GM19397 (cell line): ENCODE measurements at regions not wholly inside any gene's neighbourhood (a gene's known extent, or its start where the extent isn't known, plus 50 kb on each side); places are given as distances from the start of the nearest gene placed in this dataset.

Experiments
- ATAC-seq: cut with Tn5 transposase; IDR thresholded peaks from one replicate; pipeline ENCODE4 v1.9.1; 2021; ENCODE audit warnings: mild to moderate bottlenecking, moderate library complexity; ENCODE audit not compliant: unreplicated experiment

GRCh38 chr17:33750943-33751701 is 458.0 kb upstream of the ASIC2 start:
- ATAC-seq: no peak

GRCh38 chr17:33751702-33752065 is 458.6 kb upstream of the ASIC2 start:
- no peak for ATAC-seq

GRCh38 chr17:33753452-33753851 is 460.4 kb upstream of the ASIC2 start:
- ATAC-seq: no peak

DNA sequence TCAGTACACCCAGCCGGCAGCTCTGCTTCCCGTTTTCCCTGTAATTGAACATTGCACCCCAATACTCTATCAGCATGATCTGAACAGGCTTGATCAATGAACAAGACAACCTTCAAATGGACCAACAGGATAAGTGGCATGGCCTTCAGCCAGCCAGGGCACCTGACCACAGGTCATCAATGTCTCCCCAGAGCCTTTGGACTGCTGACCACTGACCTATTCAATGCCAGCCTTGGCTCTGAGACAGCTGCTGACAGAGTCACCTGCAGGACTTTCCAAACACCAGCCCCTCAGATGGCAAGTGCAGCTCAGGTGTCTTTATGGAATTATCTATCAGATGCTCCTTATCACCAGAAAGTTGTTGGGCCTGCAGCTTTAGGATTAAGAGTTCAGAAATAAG is 462.9 kb upstream of the ASIC2 start:
- no peak for ATAC-seq

DNA sequence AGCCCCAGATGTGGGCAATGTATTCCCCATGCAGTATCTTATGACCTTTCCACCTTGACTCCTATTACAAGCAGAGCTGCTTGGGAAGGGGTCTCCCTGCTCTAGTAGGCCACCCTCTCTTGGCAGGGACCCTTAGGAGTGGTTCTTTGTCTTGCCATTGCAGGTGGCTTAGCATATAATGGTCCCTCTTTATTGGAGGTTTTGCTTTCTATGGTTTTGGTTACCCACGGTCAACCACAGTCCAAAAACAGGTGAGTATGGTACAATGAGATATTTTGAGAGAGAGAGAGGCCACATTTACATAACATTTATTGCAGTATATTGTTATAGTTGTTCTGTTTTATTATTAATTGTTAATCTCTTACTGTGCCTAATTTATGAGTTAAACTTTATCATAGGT is 472.8 kb upstream of the ASIC2 start:
- no peak for ATAC-seq

DNA sequence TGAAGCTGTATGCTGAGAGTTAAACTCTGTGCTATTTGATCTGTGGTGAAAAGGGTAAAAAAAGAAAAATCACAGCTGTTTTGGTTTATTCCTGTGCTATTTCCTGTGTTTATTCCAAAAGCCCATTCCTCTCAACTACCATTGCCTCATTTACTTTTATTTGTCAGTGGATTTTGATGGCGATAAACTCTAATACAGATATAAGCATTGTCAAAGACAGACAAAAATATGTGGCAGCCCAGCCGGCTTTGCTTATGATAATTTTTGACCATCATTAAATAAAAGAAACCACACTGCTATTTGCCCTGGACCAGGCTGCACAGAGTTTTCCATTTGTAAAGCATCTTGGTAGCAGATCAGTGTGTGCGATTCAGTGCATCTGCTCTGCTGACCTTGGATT is 473.6 kb upstream of the ASIC2 start:
- no peak for ATAC-seq

GRCh38 chr17:33769066-33769465 is 476.0 kb upstream of the ASIC2 start:
- ATAC-seq: no peak

DNA sequence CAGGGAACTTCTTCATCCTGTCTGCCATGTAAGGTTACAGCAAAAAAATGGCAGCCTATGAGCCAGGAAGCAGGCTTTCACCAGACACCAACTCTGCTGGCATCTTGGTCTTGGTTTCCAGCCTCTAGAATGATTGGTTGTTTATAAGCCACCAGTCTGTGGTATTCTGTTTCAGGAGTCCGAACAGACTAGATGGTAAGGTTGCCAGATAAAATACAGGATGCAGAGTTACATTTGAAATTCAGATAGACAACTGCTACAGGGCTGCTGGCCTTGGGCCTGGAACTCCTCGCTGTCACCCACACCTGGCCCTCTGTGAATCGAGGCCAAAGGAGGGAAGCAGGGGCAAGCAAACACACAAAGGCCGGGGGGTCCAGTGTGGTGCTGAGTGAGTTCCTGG is 478.8 kb upstream of the CCL2 start:
- no peak for ATAC-seq

GRCh38 chr17:33776903-33777302 is 478.2 kb upstream of the CCL2 start:
- ATAC-seq: no peak

GRCh38 chr17:33777674-33778073 is 477.4 kb upstream of the CCL2 start:
- ATAC-seq: no peak

- no peak for ATAC-seq
Observed at GRCh38 chr17:33778505-33779233, 476.4 kb upstream of the CCL2 start.

GRCh38 chr17:33779234-33779591 is 475.9 kb upstream of the CCL2 start:
- no peak for ATAC-seq

- no peak for ATAC-seq
Observed at GRCh38 chr17:33785281-33785680, 469.8 kb upstream of the CCL2 start.

DNA sequence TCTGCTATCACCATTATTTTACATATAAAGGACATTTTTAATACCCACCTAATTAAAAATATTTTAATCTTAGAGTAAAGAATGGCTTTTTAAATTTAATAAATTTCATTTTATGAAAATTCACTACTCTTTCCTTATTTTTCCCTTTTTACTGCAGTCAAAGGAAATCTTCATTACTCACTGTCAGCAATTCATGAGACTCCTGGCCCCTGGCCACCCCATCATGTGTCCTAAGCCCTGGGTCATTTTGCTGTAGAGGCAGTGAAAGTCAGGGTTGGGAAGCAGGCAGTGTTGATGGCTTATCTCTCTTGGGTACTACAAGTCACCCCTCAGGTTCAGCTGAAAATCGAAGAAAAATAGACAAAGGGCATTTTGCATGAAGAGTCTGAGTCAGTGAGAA is 468.6 kb upstream of the CCL2 start:
- no peak for ATAC-seq

- no peak for ATAC-seq
Observed at GRCh38 chr17:33789658-33790057, 465.4 kb upstream of the CCL2 start.

- no peak for ATAC-seq
Observed at GRCh38 chr17:33797181-33797580, 457.9 kb upstream of the CCL2 start.

DNA sequence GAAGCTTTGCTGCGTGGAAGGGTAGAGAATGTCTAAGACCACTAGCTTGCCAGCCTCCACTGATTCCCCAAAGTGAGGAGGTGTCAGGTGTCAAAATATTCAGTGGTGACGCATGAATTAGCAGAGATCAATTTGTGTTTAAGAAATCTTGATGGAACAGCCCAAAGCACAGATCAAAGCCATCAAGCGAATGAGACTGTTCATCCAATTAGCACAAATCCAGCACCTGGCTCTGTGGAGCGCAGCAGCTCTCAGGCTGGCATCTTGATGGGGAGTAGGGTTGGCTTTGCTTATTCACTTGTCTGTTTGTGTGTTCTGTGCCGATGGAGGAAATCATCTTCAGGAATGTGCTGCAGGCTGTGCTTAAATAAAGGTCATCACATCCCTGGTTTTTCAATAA is 456.8 kb upstream of the CCL2 start:
- no peak for ATAC-seq

- no peak for ATAC-seq
Observed at GRCh38 chr17:33802349-33803198, 452.5 kb upstream of the CCL2 start.

DNA sequence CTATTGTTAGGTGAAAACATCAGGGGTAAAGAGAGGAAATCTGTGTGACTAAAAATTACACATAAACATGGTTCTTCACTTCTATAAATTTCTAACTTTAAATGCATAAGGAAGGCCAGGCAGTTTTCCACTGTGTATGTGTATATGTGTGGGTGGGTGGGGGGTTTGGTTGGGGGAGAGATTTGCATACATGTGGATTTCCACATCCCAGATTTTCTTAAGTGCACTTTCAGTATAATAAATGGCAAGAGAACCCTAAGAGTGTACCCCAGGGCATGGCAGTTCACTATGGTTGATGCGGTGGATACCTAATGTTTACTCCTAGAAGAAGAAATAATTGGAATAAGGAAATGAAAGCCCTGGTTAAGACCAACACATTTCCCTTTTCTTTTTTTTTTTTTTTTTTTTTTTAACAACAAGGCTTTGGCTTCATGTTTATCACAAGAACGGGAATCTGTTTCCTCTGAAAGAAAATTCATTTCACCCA is 451.8 kb upstream of the CCL2 start:
- ATAC-seq: no peak

- no peak for ATAC-seq
Observed at GRCh38 chr17:33803686-33804085, 451.4 kb upstream of the CCL2 start.

DNA sequence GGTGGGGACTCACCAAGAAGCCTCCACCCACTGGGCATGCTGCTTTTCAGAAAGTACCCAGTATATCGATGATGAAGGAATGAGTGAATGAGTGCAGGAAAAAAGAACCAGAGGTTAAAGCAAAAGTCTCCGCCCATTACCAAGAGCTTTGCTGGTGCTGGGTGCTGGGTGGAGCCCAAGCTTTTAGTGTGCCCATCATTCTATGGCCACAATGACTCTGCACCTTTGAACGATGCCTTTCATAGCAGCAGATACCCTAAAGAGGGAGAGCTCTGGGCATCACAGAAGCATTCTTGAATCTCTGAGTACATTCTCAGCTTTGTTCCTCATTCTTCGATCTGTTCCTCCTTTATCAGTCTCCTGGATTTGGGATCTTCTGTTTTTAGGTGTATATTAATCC is 450.7 kb upstream of the CCL2 start:
- no peak for ATAC-seq

DNA sequence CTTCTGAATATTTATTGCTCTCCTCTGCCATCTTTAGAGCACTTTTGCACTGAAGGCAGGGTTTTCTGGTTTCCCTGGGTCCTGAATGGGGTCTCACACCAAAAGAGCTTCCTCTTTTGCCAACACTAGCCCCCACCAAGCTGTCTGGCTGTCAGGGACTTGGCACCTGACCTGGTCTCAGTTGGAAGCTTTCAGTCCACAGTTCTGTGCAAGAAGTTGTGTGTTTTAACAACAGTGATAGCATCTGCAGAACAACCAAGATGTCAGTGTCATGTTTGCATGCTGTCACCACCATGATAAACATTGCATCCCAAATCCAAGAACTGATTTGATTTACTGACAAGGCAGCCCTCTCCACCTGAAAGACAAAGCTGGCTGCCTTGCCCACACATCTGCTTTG is 448.5 kb upstream of the CCL2 start:
- no peak for ATAC-seq
